Activated CD8-positive, alpha-beta memory T cell treated with anti-CD3 and anti-CD28 coated beads, Interleukin-2, amount 50 U/mL, for 24 hours (primary cell): ENCODE measurements at regions not wholly inside any gene's neighbourhood (a gene's known extent, or its start where the extent isn't known, plus 50 kb on each side); places are given as distances from the start of the nearest gene placed in this dataset.
"Not testable (repeated sequence)": the region's sequence is repeated elsewhere in the genome, so short reads cannot be mapped to it uniquely, and the experiment has no call there.

Experiments
- DNase-seq: peaks from one replicate; pipeline ENCODE4 v3.0.0-alpha.2; 2020; ENCODE audit errors: extremely low read depth

GRCh38 chr21:38039841-38040240 is 123.6 kb upstream of the KCNJ6 start:
- DNase-seq: no peak

DNA sequence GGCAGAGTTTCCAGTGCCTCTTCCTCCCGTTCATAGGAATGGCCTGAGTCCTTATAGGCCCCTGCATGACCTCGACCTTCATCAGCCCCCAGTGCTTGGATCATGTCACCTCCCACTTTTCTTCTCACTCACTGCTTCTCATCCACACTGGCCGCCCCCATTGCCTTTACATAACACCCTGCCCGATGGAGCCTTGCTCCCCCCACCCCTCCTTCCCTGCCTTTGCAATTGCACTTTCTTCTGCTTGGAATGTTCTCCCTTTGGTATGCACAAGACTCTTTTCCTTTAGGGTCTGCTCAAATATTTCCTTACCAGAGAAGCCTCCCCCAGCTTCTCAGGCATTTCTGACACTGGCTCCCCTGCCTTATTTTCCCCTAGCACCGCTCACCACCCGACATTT is 125.2 kb upstream of the KCNJ6 start:
- DNase-seq: no peak

- no peak for DNase-seq
Measured at GRCh38 chr21:38042246-38042645, 126.0 kb upstream of the KCNJ6 start.

GRCh38 chr21:38048167-38048566 is 131.9 kb upstream of the KCNJ6 start:
- DNase-seq: no peak

GRCh38 chr21:38054334-38054733 is 138.1 kb upstream of the KCNJ6 start:
- DNase-seq: no peak

GRCh38 chr21:38056481-38056880 is 140.2 kb upstream of the KCNJ6 start:
- DNase-seq: no peak

- no peak for DNase-seq
Measured at GRCh38 chr21:38057626-38058025, 141.4 kb upstream of the KCNJ6 start.

GRCh38 chr21:38060533-38060932 is 144.3 kb upstream of the KCNJ6 start:
- DNase-seq: no peak

- DNase-seq: no peak
Measured at GRCh38 chr21:38067086-38067739, 151.0 kb upstream of the KCNJ6 start.

GRCh38 chr21:38072489-38072888 is 156.2 kb upstream of the KCNJ6 start:
- no peak for DNase-seq

DNA sequence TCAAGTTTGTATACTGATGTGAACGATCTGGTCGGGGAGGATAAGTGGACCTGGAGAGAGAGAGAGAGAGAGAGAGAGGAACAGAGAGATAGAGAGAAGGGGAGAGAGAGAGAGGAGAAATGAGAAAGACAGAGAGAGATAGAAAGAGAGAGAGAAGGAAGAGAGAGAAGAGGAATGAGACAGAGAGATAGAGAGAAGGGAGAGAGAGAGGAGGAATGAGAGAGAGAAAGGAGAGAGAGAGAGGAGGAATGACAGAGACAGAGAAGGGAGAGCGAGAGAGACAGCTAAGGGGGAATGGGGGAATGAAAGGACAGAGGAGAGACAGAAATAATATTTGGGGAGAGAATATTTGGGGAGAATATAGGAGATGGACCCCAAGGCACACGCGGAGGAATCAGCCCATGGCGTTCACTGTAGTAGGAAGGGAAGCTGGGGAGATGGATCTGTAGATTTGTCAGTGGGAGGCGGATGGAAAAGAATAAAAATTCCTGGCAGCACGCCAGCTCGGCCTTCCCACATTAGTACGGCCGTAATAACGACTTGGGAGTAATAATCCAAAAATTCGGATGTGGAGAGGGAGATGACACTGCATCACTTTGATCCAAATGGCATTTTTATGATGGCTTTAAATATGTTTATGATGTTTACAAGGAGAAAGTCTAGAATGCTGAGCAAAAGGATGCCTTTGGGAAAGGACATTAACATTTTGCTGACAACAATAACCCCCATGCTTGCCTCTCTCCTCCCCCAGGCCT is 159.8 kb upstream of the KCNJ6 start:
- no peak for DNase-seq

GRCh38 chr21:38077569-38077968 is 161.3 kb upstream of the KCNJ6 start:
- no peak for DNase-seq

DNA sequence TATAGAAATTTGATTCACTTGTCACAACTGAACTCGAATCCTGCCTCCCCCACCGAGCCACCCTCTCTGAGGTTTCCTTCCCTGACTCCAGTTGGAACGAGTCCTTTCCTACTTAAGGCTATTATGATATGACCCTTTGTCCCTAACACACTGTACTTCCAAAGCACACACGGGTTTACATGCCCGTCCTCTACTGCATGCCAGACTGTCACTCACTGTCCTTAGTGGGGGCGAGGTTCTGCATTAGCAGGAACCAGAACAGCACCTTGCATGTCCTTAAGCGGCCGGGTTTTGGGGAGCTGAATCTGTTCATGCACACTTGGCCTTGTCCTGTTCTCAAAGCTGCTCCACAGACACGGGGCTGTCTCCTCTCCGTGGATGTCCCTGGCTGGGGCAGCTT is 164.6 kb upstream of the KCNJ6 start:
- no peak for DNase-seq

DNA sequence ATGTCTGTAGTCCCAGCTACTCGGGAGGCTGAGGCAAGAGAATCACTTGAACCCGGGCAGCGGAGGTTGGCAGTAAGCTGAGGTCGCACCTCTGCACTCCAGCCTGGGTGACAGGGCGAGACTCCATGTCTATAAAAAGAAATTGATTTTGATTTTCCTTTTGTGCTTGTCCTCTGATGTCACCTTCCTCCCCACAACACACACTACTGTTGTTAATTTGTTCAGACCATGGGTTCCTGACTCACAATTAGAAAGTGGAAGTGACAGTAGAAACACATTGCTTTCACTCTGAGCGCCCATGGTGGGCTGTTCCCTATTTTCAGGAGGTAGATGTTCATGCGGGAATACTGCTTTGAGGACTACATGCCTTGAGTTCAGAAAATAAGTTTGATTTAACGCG is 165.5 kb upstream of the KCNJ6 start:
- no peak for DNase-seq

GRCh38 chr21:38082936-38083485 is 166.8 kb upstream of the KCNJ6 start:
- no peak for DNase-seq

GRCh38 chr21:38083535-38083934 is 167.3 kb upstream of the KCNJ6 start:
- DNase-seq: no peak

DNA sequence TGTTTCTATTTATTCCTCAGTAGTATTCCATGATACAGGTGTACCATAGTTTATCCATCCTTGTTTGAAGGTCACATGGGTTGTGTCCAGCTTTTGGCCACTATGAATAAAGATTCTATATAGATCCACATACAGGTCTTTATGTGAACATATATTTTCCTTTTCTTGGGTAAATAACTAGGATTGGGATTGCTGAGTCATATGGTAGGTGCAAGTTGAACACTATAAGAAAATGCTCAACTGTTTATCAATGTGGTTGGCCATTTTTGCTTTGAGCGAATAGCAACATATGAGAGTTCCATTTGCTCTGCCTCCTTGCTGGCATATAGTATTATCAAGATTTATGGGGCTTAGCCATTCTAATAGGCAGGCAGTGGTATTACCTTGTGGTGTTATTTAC is 170.2 kb upstream of the KCNJ15 start:
- no peak for DNase-seq

DNA sequence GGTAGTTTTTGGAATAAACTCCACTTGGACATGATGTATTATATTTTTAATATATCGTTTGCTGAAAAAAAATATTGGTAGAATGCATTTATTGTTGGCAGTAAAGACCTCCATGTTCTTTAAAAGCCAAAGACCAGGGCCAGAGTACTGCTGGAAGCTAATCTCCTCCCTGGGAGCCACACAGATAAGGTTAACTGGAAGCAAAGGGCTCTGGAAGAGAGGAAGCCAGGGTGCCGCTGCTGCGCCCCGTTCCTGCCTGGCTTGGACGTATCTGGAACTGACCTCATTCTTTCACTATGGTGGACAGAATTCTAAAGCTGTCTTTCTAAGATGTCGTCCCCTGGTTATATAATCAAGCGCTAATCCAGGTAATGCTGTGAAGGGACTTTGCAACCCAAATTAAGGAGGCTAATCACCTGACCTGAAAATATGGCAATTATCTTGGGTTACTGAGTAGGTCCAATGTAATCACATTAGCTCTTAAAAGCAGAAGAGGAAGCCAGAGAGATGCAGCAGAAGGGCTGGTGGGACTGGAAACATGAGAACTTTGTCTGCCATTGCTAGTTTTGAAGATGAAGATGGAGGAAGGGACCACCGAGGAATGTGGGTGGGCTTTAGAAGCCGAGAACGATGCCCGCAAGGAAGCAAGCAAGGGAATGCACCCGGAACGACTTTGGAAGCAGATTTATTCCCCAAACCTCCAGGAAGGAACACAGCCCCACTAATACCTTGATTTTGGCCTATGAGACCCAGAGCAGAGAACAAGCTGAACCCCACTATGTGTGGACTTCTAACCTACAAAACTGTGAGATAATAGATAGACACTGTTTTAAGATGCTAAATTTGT is 167.7 kb upstream of the KCNJ15 start:
- no peak for DNase-seq

GRCh38 chr21:38089763-38090046 is 167.1 kb upstream of the KCNJ15 start:
- no peak for DNase-seq

- not testable (repeated sequence) for DNase-seq
Measured at GRCh38 chr21:38091061-38091460, 165.7 kb upstream of the KCNJ15 start.

- DNase-seq: no peak
Measured at GRCh38 chr21:38092051-38092450, 164.7 kb upstream of the KCNJ15 start.

DNA sequence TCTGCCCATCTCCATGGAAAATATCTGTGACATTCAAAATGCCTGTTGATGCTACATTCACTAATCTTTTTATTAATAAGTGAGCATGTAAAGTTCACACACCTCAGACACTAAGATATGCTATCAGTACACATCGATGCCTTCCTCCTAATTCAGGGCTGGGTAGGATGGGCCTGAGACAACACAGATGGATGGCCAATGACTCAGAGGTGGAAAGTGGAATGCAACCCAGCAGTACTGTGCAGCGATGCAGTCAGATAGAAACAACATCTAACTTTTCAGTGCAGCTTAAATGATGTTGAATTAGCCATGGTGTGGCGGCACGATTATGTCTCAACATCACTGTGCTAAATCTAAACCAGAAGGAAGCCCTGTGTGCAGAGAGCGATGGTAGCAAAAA is 161.6 kb upstream of the KCNJ15 start:
- DNase-seq: no peak

- DNase-seq: no peak
Measured at GRCh38 chr21:38097789-38098188, 159.0 kb upstream of the KCNJ15 start.
